ENCODE measurements at regions not wholly inside any gene's neighbourhood (a gene's known extent, or its start where the extent isn't known, plus 50 kb on each side); places are given as distances from the start of the nearest gene placed in this dataset.

DNA sequence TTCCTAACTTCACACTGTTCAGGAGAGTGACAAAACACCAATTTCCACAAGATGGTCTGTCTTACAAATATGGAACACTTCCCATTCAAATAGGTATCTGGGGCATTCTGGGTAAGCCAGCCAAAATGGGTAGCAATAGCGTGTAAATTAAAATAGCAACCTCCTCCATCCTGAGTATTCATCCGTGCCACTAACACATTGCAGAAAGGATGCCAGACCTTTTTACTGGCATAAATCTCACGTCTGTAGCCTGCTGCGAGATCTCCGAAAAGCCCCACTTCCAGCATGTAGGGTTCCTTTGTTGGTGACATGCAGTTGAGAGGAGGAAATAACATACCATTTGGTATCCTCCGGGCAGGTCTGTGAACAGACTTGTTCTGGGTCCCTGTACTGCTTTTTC, 52.7 kb upstream of the RAI2 start:
- TF ChIP-seq EZH2 (IDR thresholded peaks at IDR 0.05; ENCODE audit: low read length, unreplicated experiment) (no peak), EZH2phosphoT487 (IDR thresholded peaks at IDR 0.05; ENCODE audit: borderline replicate concordance, low read length) (no peak)
- TF ChIP-seq, protein P1, sequence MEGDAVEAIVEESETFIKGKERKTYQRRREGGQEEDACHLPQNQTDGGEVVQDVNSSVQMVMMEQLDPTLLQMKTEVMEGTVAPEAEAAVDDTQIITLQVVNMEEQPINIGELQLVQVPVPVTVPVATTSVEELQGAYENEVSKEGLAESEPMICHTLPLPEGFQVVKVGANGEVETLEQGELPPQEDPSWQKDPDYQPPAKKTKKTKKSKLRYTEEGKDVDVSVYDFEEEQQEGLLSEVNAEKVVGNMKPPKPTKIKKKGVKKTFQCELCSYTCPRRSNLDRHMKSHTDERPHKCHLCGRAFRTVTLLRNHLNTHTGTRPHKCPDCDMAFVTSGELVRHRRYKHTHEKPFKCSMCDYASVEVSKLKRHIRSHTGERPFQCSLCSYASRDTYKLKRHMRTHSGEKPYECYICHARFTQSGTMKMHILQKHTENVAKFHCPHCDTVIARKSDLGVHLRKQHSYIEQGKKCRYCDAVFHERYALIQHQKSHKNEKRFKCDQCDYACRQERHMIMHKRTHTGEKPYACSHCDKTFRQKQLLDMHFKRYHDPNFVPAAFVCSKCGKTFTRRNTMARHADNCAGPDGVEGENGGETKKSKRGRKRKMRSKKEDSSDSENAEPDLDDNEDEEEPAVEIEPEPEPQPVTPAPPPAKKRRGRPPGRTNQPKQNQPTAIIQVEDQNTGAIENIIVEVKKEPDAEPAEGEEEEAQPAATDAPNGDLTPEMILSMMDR (conservative IDR thresholded peaks at IDR 0.05; ENCODE audit: low read depth, low read length) = no peak
- BruUV-seq (replicated peaks) = no TSS peak
- no peaks in the 10 kb centered on the region for H3K9me2 ChIP-seq (replicated peaks; ENCODE audit: low read length)
- ChIA-PET CTCF (no interaction called here), POLR2A (ENCODE audit: unreplicated experiment) (no interaction called here)
- H3K9ac ChIP-seq (ENCODE audit: low read length) = no peak overlapping the region
- H3K4me3 ChIP-seq (ENCODE audit: low read length) = no peak overlapping the region
- H3K4me2 ChIP-seq (ENCODE audit: low read length) = no peak overlapping the region
- no peaks in the 10 kb centered on the region for H3K4me1 ChIP-seq (ENCODE audit: insufficient read depth, low read length)
- no peak overlapping the region for H2AFZ ChIP-seq (ENCODE audit: low read length)
- H3K9me3 ChIP-seq (ENCODE audit: low read length) = no peaks in the 10 kb centered on the region
- intact Hi-C loops (cut with micrococcal nuclease) = no loop called here
- H3K79me2 ChIP-seq (ENCODE audit: low read length) = no peaks in the 10 kb centered on the region
- H3K27me3 ChIP-seq (ENCODE audit: low read length) = no peaks in the 10 kb centered on the region
- H3K27ac ChIP-seq (ENCODE audit: low read length) = no peak overlapping the region
- no peaks in the 10 kb centered on the region for H3K36me3 ChIP-seq (ENCODE audit: low read depth, low read length)
- no peaks in the 10 kb centered on the region for H3F3A ChIP-seq (ENCODE audit: low read length, unreplicated experiment)
- H4K20me1 ChIP-seq (ENCODE audit: low read length) = no peaks in the 10 kb centered on the region
- ATAC-seq (no peak), DNase-seq (no peak)

Data from PC-3 (cell line).